HL-60/S4 treated with phorbol 12-myristate 13-acetate at 8.2 ng/mL for 4 days and 3 days (cell line): ENCODE measurements at regions not wholly inside any gene's neighbourhood (a gene's known extent, or its start where the extent isn't known, plus 50 kb on each side); places are given as distances from the start of the nearest gene placed in this dataset.

Experiments
- in situ Hi-C: fragments of 300-500 bp; cut with MboI; formaldehyde crosslinking; loops from 2 replicates; pipeline ENCODE4 v1.15.0; 2022; ENCODE audit warnings: low sequenced_read_pairs

DNA sequence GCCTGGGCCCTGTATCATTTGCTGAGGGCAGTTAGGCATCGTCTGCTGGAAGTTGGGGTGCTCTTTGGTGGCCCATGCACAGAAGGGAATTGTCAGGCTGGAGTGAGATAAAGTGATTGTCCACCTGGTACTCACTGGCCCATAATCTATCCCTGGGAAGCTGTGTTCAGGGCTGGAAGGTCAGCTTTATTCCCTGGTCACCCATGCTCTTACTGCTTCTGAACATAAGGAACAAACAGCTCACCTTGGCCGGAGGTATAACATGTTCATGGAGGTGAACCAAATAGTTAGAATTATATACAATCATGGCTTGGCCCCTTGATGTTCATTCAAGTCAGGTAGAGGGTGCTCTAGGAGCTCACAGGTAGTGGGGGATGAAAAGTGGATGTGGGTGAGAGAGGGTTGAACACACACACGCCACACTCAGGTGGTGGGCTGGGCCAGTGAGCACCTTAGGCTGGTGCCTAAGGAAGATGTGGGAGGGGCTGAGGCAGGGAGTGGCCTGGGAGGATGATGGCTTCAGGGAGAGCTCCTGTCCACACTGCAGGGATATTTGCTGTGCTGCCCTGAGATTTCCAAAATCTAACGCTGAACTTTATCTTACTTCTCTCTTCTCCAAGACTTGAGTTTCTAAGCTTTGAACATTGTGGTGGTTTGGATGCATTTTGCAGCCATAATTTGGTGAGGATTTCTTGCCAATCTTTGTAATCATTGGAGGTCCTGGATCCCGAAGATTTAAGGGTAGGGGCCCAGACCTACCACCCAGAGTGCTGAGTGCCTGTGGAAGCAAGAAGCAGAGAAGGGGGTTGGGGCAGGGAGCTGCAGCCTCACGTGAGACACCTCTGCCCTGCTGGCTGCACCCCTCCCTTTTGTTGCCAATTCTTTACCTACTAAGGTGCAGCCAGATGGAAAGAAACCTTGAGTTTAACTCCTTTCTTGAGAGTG, 420.6 kb downstream of the ZNF536 start:
- in situ Hi-C loops: loop anchor here (25.0 kb wide), 1 partner anchor 1444 kb away; no protein-coding TSS in a partner anchor

DNA sequence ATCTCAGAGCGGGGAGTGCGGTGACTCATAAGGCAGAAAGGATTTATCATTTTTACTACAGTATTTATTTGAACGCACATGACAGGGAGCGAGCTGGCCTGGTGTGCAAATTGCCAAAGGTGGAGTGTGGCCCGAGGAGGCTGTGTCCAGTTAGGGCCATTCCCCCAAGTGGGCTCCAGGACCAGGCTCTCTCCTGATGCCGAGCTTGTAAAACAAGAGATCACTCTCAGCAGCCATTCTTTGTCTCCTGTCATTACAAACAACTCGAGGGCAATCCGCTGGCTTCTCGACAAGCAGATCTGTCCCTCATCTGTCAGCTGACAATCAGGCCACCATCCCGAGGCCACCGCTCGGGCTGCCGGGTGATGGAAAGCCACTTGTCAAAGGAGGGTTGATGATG, 418.9 kb downstream of the ZNF536 start:
- in situ Hi-C loops: loop anchor here (25.0 kb wide), 1 partner anchor 1446 kb away; no protein-coding TSS in a partner anchor

DNA sequence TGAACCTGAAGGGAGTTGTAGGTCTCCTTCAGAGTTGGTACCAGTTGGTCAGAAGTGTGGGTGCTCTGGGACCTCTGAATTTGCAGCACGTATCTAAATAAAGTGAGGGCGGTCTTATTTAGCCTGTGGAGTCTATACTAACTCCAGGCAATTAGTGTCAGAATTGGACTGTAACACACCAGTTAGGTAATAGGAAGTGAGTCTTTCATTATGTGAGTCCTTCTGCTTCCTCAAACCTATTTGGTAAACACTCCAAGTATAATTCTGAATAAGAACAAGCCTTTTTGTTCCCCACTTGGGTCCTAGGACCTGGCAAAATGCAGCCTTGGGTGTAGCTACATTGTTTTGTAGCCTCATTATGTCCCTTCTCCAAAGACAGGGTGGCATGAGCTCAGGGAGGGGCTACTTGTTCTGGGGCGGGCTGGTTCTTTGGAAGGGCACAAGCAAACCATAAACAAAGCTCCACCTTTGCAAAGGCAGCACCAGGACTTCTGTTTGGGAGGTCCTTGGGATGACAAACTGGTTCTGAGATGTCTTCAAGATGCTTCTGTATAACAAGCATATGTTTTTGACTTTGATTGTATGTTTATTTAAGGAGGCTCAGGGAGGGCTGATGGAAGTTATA, 418.0 kb downstream of the ZNF536 start:
- in situ Hi-C loops: loop anchor here (25.0 kb wide), 1 partner anchor 1447 kb away; no protein-coding TSS in a partner anchor

DNA sequence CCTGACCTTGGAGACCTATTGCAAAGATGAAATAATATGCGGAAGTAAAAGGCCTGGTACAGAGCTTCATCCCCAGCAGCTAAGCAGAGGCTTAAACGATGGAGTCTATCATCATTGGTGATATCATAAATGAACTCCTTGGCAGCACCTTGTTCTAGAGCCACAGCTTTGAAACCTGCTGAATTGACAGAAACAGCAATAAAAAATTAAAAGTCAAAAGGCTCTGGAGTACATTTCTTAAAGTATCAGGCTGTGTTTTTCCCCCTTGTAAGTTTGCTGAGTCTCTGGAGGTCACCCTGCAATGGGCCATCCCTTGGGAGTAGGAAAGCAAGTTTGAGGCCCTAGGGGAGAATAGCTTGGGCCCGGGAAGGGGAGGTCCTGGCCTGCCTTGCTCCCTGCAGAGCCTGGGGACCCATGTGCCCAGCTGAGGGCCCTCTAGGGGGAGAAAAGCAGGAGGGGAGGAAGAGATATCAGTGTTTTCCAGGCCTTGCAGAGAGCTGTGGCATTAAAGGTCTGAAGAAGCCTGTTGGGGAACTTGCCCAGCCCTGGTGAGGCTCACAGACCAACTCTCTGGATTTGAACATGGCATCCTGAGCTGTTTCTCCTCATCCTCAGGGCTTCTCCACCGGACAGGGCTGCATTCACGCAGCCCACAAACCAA, 416.1 kb downstream of the ZNF536 start:
- in situ Hi-C loops: loop anchor here (25.0 kb wide), 1 partner anchor 1449 kb away; no protein-coding TSS in a partner anchor

DNA sequence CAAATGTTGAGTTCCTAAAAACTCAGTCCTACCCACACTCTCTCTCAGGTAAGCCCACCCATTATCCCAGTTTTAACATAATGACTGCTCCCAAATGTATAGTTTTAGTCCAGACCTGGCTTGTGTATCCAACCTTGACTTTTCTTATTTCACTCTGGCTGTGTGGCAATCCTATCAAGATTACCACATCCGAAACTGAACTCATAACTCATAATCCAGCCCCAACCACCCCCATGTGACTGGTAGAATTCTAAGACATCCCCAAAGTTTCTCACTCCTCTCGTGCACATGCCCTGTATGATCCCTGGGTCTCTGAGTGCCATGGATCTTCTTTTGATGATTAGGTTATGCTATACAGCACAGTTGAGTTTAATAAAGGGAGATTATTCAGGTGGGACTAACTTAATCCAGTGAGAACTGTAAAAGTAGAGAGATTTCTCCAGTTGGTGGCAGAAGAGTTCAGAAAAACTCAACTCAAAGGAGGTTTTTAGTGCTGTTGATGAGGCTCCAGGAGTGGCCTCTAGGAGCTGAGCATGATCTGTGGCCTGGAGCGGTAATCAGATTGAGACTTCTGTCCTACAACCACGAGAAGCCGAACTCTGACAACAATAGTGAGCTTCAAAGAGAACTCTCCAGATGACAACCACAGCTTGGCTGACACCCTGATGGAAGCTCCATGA, 413.4 kb downstream of the ZNF536 start:
- in situ Hi-C loops: loop anchor here (25.0 kb wide), 1 partner anchor 1452 kb away; no protein-coding TSS in a partner anchor

DNA sequence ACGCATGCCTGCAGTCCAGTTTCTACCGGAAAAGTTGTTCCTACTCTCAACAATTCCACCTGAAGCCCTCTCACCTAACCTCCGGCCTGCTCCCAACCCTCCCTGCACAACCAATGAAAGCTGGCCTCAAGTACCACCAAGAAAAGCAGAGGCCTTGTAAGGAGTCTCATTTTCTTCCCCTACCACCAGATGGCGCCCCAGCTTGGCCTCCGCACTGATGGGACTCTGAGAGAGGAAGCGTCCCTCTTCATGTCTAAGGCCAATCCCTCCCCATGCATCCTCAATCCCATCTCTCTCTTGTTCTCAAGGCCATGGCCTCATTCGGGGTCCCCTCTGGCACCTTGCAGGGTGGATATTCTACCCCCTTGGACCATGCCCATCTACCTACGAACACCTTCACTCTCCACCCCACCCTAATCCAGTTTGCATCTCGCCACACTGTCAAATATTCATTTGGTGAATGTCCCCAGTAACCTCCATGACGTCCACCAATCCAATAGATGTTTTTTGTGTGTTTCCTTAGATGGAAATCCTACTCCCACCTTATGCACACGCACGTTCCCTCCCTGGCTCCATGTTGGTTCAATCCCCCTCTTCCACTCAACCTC, 412.8 kb downstream of the ZNF536 start:
- in situ Hi-C loops: loop anchor here (25.0 kb wide), 1 partner anchor 1452 kb away; no protein-coding TSS in a partner anchor

DNA sequence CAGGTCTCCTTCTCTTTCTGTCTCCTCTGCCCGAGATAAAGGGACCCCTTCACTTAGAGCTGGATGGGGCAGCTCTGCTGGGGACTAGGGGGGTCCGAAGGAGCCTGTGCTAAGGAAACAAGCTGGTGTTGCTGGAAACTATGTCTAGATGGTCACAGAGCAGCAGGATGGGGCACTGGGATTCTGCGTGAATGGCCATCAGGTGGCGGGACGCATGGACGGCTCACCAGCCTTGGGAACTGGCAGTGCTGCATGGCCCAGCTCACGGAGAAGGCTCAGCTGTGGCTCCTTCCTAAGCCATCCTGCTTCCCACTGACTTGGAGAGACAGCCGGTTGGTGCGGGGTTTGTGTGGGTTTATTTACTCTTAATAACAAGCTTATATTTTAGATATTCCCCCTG, 411.8 kb downstream of the ZNF536 start:
- in situ Hi-C loops: loop anchor here (25.0 kb wide), 1 partner anchor 1453 kb away; no protein-coding TSS in a partner anchor

DNA sequence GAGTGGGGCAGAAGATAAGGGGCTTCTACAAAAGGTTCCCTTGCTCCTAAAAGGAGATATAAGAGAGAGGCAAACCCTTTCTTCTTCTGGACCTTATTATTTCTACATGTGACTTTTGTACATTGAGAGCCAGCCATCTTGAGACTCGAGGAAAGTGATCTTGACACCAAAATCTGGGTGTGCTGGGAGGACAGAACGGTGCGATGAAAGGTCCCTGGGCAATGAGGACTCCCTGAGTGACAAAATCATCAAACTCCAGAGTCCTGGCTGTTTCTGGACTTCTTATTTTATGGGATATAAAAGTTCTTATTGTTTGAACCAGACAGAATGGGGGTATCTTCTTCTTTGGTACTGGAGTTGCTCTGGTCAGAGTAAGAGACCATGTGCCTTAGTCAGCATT, 411.0 kb downstream of the ZNF536 start:
- in situ Hi-C loops: loop anchor here (25.0 kb wide), 1 partner anchor 1454 kb away; no protein-coding TSS in a partner anchor

DNA sequence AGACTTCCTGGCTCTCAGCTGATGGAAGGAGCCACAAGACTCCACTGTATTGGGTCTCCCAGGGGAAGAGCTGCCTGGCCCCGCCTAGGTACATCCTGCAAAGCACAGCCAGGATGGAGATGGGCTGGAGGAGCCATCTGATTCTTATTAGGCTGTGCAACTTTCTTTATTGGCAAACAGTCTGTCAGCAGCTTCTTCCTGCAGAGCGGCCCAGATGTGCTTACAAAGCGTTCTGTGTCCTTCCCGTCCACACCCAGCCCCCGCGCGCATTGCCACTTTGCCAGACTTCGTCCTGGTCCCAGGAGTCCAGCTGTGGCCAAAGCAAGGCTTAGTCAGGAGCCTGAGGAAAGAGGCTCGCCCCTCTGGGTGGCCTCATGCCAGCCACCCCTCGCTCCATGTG, 409.3 kb downstream of the ZNF536 start:
- in situ Hi-C loops: loop anchor here (25.0 kb wide), 1 partner anchor 1456 kb away; no protein-coding TSS in a partner anchor

DNA sequence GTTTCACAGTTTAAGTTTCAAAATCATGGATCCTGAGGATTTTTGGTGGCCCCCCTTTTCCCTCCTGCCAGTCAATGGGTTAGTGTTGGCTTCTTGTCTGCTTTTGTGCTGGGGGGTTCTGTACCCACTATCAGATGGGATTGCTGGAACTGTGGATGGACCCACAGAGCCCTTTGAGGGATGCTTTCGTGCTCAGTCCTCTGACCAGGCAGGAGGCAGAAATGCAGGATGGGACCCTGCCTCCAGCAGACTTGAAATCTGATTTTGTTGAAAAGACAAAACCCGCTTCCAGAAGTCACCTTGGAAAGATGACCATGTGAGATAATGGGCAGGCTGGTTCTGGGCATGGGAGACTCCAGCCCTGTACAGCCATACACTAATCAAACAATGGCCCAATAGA, 408.9 kb downstream of the ZNF536 start:
- in situ Hi-C loops: loop anchor here (25.0 kb wide), 1 partner anchor 1456 kb away; no protein-coding TSS in a partner anchor

DNA sequence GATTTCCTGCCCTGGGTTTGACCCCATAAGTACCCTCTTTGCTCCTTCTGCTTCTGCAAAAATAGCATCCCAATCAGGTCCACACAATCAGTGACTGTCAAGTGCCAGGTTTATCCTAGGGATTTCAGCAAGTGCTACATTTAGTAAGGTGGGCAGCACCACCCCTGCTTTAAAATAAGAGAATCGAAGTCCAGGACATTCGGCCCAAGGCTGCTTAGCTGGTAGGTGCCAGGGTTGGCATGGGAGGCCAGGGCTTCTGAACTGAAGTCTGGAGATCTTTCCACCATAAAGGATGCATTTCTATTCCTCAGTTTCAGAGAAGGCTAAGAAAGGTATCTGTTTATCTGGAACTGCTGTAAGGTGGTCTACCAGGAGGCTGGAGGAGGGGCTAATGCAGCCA, 408.3 kb downstream of the ZNF536 start:
- in situ Hi-C loops: loop anchor here (25.0 kb wide), 1 partner anchor 1457 kb away; no protein-coding TSS in a partner anchor

DNA sequence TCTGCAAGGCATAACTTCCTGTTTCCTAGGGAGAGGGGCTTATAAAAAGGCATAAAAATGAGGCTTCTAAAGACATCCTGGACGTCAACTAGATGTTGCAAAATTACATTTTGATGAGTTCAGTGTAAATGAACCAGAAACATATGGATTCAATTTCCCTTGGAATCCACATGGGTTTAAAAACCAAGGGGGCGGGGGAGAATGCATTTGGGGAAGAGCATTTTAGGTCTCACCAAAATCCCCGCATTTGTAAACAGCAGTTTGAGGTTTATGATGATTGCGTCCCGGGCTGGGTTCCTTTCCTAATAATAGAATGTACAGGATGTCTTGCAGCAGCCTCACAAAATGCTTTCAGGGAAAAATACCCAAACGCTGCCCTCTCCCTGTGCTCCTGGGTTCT, 407.8 kb downstream of the ZNF536 start:
- in situ Hi-C loops: loop anchor here (25.0 kb wide), 1 partner anchor 1457 kb away; no protein-coding TSS in a partner anchor

DNA sequence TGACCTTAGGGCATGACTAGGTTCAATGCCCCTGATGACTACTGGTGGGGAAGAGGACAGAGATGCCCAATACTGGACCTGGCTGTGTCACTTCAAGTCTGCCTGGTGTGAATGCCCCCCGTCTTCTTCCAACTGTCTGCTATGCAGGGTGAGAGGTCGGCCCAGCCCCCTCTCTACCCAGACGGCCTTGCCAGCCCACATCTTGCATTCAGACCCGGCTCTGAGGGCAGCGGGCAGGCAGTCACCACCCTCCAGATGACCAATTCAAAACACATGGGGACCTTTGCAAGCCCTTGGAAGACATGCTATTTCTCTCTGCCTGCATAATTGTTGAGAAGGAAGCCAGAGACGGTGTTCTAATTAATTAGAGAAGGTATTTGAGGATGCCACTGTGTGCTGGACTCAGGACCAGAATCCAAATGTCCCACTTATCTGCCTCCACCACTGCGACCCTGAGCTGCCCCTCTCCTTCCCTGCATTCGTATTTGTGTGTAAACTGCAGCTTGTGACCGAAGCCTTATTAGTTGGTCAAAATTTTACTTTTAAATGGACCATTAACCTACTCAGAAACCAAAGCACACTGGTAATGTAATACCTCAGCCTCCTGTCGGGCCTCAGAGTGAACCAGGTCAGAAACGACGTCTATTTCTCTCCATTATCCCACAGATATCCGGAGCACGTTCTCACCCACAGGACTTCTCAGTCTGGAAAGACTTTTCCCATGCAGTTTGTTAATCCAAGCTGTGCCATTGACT, 407.0 kb downstream of the ZNF536 start:
- in situ Hi-C loops: loop anchor here (25.0 kb wide), 1 partner anchor 1458 kb away; no protein-coding TSS in a partner anchor

DNA sequence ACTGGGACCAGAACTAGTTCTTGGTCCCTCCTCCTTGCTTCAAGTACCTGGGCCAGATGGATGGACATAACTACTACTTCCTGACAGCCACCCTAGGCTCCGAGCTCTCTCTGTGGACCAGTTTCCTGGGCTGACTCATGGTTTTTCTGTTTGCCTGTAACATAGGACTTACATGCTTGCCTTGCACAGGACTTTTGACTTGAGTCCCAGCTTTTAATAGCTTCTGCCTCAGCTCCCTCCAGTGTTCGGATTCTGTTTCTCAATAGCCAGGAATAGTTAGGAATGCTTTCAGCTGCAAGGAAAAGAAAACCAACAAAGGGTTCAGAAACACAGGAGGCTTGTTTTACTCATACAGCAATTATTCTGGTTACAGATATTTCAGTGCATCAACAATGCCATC, 405.9 kb downstream of the ZNF536 start:
- in situ Hi-C loops: loop anchor here (25.0 kb wide), 1 partner anchor 1459 kb away; no protein-coding TSS in a partner anchor

DNA sequence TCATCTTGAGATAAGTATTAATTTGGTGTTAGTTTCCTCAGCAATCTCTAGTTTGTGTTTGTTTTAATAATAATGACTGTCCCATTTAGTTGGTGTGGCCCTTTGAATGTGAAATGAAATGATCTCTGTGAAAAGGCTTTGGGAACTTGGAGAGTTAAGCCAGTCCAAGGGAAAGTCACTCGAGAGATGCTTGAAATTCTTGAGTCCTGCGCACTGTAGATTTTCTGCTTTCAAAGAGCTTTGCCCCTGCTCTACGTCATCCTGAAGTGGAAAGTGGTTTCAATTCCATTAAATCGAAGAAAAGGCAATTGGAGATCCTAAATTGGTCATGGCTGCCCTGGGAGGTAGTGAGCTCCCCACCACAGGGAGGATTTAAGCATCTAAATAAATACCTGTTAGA, 403.8 kb downstream of the ZNF536 start:
- in situ Hi-C loops: loop anchor here (25.0 kb wide), 1 partner anchor 1461 kb away; no protein-coding TSS in a partner anchor

DNA sequence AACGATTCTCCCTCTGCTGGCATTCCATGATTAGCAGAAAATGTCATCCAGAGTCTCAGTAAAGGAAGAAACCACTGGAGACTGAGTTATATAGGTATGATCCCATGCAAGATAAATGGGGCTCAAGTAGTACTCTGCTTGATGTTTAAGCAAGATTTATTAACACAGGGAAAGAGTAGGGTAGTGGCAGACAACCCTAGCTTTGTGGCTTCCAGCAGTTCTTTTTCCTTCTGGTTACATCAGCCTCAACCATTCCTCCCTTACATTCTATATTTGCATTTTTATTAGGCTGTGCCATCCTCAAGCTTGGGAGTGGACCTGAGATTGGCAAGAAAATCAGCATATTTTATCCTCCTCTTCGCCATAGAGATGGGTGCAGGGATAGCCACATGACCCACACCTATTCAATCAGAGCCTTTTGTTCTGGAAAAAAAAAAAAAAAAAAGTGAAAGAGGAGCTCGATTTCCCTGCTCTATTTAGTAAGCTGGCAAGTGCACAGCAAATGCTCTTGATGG, 402.1 kb downstream of the ZNF536 start:
- in situ Hi-C loops: no loop called here

DNA sequence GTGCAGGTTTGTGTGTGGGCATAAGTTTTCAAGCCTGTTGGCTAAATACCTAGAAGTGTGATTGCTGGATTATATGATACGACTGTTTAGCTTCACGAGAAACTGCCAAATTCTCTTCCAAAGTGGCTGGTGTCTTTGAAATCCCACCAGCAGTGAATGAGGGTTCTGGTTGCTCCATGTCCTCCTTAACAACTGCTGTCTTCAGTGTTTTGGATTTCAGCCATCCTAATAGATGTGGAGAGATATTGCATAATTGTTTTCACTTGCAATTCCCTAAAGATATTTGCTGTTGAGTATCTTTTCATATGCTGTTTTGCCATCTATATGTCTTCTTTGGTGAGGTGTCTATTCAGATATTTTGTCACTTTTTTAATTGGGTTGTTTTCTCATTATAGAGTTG, 390.5 kb downstream of the ZNF536 start:
- in situ Hi-C loops: no loop called here

DNA sequence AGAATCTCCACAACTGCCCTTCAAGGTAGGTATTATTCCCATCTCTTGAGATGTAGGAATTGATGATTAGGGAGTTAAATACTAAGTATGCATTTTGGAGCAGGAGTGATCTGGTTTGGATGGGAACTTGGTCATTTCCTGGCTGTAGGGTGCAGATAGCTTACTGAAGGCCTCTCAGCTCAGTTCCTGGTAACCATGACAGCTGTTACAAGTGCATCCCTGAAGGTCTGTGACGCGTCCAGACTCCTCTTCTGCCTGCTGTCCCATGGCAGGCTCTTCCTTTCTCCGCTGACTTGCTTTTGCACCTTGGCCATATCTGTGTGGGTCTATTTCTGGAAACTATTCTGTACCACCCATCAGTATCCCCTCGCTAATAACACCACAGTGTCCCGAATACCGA, 387.8 kb downstream of the ZNF536 start:
- in situ Hi-C loops: no loop called here
